ENCODE measurements at regions not wholly inside any gene's neighbourhood (a gene's known extent, or its start where the extent isn't known, plus 50 kb on each side); places are given as distances from the start of the nearest gene placed in this dataset.

DNA sequence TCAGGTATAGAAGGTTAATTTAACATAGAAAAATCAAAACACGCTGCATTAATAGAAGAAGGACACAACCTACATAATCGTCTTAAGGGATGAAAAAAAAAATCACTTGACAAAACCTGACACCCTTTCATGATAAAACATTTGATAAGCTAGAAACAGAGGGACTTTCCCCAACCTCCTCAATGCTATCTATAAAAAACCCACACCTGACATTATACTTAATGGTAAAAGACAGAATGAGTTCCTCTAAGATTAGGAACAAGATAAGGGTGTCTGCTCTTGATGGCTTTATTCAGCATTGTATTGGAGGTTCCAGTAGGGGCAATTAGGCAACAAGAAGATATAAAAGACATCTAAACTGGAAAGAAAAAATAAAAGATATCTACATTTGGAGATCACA is 69.9 kb upstream of the KBTBD8 start:
- no peak for TF ChIP-seq PRDM10 (tag by site-specific recombination; IDR thresholded peaks at IDR 0.05)
- TF ChIP-seq CTCF (tag by site-specific recombination; IDR thresholded peaks at IDR 0.05), result no peak
- no peak for TF ChIP-seq ZNF146 (tag by site-specific recombination; IDR thresholded peaks at IDR 0.05)
- no peak for TF ChIP-seq REPIN1 (tag by site-specific recombination; IDR thresholded peaks at IDR 0.05; ENCODE audit: low read depth)
- TF ChIP-seq ZSCAN30 (tag by site-specific recombination; IDR thresholded peaks at IDR 0.05), result no peak
- TF ChIP-seq GLIS2 (tag by site-specific recombination; IDR thresholded peaks at IDR 0.05), result no peak
- TF ChIP-seq ZNF302 (tag by site-specific recombination; IDR thresholded peaks at IDR 0.05; ENCODE audit: low read depth), result no peak
- TF ChIP-seq REST (tag by site-specific recombination; IDR thresholded peaks at IDR 0.05), result no peak
- no peak for TF ChIP-seq ZNF274 (IDR thresholded peaks at IDR 0.05; ENCODE audit: low read length)
- no peak for TF ChIP-seq ZNF274 (tag by site-specific recombination; IDR thresholded peaks at IDR 0.05; ENCODE audit: borderline replicate concordance)
- no peak for TF ChIP-seq KLF1 (tag by site-specific recombination; IDR thresholded peaks at IDR 0.05)
- TF ChIP-seq ZNF121 (tag by site-specific recombination; IDR thresholded peaks at IDR 0.05), result no peak
- no peak for TF ChIP-seq ZBTB20 (tag by site-specific recombination; IDR thresholded peaks at IDR 0.05)
- TF ChIP-seq KLF8 (tag by site-specific recombination; IDR thresholded peaks at IDR 0.05), result no peak

Measured in HEK293 (cell line).